GM18508 (cell line): ENCODE measurements at regions not wholly inside any gene's neighbourhood (a gene's known extent, or its start where the extent isn't known, plus 50 kb on each side); places are given as distances from the start of the nearest gene placed in this dataset.
"Not testable (repeated sequence)": the region's sequence is repeated elsewhere in the genome, so short reads cannot be mapped to it uniquely, and the experiment has no call there.

Experiments used
- ATAC-seq: cut with Tn5 transposase; IDR thresholded peaks from one replicate; pipeline ENCODE4 v1.9.1; 2021; ENCODE audit warnings: moderate number of reproducible peaks; ENCODE audit not compliant: insufficient read depth, unreplicated experiment

GRCh38 chr18:70762812-70763211 lies 474.0 kb downstream of the SOCS6 start:
- no peak for ATAC-seq

- ATAC-seq: no peak
These were observed 469.9 kb downstream of the SOCS6 start for GRCh38 chr18:70758780-70759179.

- ATAC-seq: no peak
These were observed 465.6 kb downstream of the SOCS6 start for GRCh38 chr18:70754486-70754885.

- no peak for ATAC-seq
These were observed 444.1 kb downstream of the SOCS6 start for GRCh38 chr18:70732916-70733315.

GRCh38 chr18:70732188-70732587 lies 443.3 kb downstream of the SOCS6 start:
- ATAC-seq: no peak

- no peak for ATAC-seq
These were observed 431.8 kb downstream of the SOCS6 start for GRCh38 chr18:70720607-70721006.

GRCh38 chr18:70709720-70710119 lies 420.9 kb downstream of the SOCS6 start:
- ATAC-seq: no peak

GRCh38 chr18:70709144-70709543 lies 420.3 kb downstream of the SOCS6 start:
- no peak for ATAC-seq

- no peak for ATAC-seq
These were observed 417.1 kb downstream of the SOCS6 start for GRCh38 chr18:70705831-70706416.

GRCh38 chr18:70700496-70700895 lies 411.7 kb downstream of the SOCS6 start:
- ATAC-seq: no peak

- ATAC-seq: no peak
These were observed 409.7 kb downstream of the SOCS6 start for GRCh38 chr18:70698574-70698973.

GRCh38 chr18:70693246-70693645 lies 404.4 kb downstream of the SOCS6 start:
- ATAC-seq: no peak

GRCh38 chr18:70689765-70690164 lies 400.9 kb downstream of the SOCS6 start:
- ATAC-seq: not testable (repeated sequence)

GRCh38 chr18:70688286-70688685 lies 399.4 kb downstream of the SOCS6 start:
- ATAC-seq: no peak

- no peak for ATAC-seq
These were observed 396.0 kb downstream of the SOCS6 start for GRCh38 chr18:70684821-70685220.

GRCh38 chr18:70683263-70683662 lies 394.4 kb downstream of the SOCS6 start:
- ATAC-seq: no peak

- ATAC-seq: no peak
These were observed 386.1 kb downstream of the SOCS6 start for GRCh38 chr18:70674896-70675295.

- ATAC-seq: no peak
These were observed 385.0 kb downstream of the SOCS6 start for GRCh38 chr18:70673831-70674230.

GRCh38 chr18:70672581-70672980 lies 383.7 kb downstream of the SOCS6 start:
- no peak for ATAC-seq

- ATAC-seq: no peak
These were observed 383.2 kb downstream of the SOCS6 start for GRCh38 chr18:70671889-70672565.

- ATAC-seq: no peak
These were observed 378.1 kb downstream of the SOCS6 start for GRCh38 chr18:70666936-70667335.

- no peak for ATAC-seq
These were observed 374.3 kb downstream of the SOCS6 start for GRCh38 chr18:70663141-70663540.
